HG02759 (cell line): ENCODE measurements at regions not wholly inside any gene's neighbourhood (a gene's known extent, or its start where the extent isn't known, plus 50 kb on each side); places are given as distances from the start of the nearest gene placed in this dataset.

Source experiments
- ATAC-seq: cut with Tn5 transposase; IDR thresholded peaks from one replicate; pipeline ENCODE4 v1.9.1; 2021; ENCODE audit warnings: mild to moderate bottlenecking, moderate library complexity; ENCODE audit not compliant: unreplicated experiment

- no peak for ATAC-seq
Measured at GRCh38 chr2:215522237-215522636, 86.4 kb upstream of the FN1 start.

DNA sequence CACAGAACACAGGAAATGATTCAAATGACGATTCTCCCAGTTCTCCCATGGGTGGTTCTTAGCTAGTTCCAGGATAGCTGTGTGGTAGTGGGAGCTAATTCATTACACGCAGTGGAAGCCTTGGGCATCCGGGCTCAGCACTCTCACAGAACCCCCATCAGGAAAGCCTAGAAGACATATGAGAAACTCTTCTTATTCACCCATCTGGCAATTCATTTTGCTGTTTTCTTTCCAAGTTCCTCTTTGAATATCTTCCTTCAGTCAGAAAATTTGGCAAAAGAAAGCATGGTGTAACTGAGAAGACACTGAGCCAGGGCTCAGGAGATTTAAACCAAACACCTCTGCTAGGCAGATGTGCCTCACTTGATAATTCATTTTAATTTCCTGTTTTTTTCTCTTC lies 85.2 kb upstream of the FN1 start:
- ATAC-seq: no peak

DNA sequence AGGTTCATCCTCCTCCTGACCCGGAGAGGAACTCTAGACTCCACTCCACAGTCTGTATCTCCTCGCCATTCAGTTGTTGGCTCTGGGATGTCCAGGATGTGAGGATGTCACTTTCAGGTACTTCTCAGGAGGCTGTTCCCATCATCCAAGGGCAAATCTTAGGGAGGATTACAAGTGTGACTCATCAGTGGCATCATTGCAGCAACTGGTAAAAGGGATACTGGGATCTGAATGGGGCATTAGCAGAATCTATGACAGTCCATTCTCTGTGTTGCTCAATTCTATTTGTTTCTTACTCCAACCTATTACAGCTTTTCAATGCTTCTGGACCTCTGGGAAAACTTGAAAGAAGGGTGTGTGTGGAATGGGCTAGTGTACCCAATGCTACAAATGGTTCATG lies 81.5 kb upstream of the FN1 start:
- ATAC-seq: no peak

DNA sequence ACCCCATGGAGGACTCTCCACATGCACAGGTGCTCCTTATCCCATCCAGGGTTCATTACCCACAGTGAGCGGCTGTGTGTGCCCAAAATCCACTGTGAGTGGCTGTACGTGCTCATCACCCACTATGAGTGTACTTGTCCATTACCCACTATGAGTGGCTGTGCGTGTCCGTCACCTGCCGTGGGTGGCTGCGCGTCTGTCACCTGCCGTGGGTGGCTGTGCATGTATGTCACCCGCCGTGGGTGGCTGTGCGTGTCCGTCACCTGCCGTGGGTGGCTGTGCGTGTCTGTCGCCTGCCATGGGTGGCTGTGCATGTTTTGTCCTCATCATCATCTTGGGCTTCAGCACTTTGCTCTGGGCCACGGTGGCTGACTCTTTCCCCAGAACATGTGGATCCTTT lies 78.6 kb upstream of the FN1 start:
- ATAC-seq: no peak

- ATAC-seq: no peak
Measured at GRCh38 chr2:215511454-215512346, 75.8 kb upstream of the FN1 start.

DNA sequence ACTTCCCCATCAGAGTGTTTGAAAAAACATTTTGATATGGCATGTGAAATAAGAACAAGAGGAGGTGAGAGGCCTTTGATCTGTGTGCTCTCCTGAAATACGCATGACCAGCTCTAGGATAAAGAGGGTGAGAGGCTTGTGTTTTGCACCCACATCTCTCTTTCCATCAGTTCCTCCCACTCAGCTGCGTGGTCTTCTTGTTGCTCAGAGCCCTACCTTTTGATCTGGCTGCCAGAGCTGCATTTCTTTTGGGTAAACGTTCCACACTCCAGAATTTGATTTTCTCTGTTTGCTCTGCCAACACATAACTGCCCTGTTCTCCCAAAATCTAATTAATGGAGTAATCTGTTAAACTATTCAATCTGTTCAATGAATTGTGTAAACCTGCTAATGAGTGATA lies 72.0 kb upstream of the FN1 start:
- ATAC-seq: no peak

DNA sequence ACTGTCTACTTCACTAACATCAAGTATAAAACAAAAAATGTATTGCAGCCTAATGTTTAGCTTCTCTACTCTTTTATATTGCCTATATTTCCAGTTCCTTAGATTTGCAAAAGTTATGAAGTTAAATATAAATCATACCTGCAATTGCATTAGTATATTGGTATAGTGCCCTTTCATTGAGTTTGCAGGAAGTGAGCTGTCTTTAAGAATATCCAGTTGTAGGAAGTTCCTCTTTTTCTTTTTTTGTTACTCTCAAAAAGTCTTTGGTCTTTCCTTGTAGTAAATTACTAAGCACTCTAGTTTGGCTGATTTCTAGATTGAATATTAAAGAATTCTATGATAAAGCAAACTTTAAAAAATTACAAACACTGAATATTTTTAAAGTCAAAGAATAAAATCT lies 71.3 kb upstream of the FN1 start:
- no peak for ATAC-seq

DNA sequence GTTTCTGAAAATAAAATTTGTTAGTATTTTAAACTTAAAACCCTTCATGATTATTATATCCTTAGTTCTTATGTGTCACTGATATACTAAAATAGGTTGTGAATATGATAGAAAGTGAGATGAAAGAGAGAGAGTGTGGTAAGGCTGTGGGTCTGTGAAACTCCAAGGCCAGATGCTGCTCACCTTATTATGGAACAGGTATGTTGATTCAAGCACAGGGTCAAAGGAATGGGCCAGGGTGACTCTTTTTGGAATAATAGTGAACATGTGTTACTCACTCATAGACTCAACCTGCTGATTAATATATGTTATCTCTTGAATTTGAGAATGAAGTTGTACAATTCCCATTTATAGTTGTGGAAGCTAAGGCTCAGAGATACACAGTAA lies 70.7 kb upstream of the FN1 start:
- ATAC-seq: no peak

GRCh38 chr2:215505044-215505786 lies 69.3 kb upstream of the FN1 start:
- ATAC-seq: no peak

- no peak for ATAC-seq
Measured at GRCh38 chr2:215504547-215504946, 68.7 kb upstream of the FN1 start.

DNA sequence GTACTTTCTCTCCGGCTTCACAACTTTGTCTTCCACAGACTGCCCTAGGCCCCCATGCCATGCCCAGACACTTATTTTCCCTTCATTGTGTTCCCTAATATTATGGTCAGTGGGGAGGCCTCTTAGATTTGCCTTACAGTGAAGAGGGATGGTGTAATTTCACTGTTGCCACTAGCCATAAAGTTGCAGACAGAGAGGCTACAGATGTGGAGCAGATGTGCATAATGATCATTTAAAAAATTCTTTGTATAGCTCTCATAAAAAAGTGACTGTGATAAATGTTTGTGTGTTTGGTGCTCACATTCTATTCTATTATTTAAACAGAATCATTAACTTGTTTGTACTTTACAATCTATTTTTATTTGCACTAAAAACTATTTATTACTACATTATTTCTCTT lies 67.5 kb upstream of the FN1 start:
- no peak for ATAC-seq

DNA sequence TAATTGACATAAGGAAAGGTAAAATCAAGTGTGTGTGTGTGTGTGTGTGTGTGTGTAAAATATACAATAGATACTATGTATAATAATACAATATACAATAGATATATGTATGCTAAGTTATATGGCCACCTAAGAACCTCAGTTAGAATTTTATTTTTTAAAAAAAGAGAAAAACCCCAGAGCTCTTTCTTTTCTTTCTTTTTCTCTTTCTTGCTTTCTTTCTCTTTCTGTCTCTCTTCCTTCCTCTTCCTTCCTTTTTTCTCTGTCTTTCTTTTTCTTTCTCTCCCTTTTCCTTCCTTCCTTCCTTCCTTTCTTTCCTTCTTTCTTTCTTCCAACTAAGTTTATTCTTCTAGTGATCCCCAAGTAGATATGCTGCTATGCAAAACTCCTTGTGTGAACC lies 64.6 kb upstream of the FN1 start:
- no peak for ATAC-seq

- ATAC-seq: no peak
Measured at GRCh38 chr2:215499331-215499730, 63.5 kb upstream of the FN1 start.

- no peak for ATAC-seq
Measured at GRCh38 chr2:215498431-215498830, 62.6 kb upstream of the FN1 start.

DNA sequence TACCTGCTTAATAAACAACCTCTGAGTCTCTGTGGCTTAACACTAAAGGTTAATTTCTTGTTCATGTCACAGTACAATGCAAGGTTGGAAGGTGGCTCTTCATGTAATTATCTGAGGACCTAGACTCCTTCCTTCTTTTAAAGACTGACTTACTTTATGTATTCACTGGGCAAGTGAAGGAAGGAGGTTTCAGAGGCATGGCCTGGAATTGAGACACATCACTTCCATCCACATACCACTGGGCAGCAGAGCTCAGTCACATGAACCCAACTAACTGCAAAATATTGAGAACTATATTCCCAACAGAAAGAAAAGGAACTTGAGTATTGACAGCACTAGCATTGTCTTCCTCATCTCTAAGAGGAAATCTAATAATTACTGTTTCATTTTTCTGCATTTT lies 57.5 kb upstream of the FN1 start:
- no peak for ATAC-seq

- ATAC-seq: no peak
Measured at GRCh38 chr2:215489288-215489848, 53.5 kb upstream of the FN1 start.

GRCh38 chr2:215487002-215487372 lies 51.1 kb upstream of the FN1 start:
- no peak for ATAC-seq

DNA sequence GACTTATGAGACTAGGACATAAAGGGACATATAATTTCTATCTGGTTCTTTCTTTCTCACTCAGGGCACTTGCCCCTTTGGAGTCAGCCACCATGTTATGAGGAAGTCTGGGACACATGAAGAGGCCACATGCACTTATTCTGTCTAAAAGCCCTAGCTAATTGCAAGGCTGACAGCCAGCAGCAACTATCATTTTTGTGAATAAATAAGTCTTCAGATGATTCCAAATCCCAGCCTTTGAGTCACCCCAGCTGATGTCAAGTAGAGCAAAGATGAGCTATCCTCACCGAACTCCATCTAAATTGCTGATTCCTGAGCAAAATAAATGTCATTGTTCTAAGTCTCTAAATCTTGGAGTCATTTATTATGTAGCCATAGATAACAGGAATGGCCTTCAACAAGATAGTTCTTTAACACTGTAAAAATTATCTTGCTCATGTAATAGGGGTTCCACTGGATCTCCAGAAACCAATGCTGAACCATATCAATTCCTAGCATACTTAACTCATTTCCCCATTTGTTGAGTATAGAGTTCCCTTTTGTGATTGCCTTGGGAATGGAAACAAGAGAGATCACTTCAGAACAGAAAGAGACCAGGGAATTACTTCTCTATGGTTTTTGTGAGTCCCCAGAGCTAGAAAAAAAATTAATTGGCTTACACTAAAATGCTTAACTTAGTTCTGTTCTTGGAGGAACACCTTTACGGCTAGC lies 50.6 kb upstream of the FN1 start:
- no peak for ATAC-seq
